ENCODE measurements at regions not wholly inside any gene's neighbourhood (a gene's known extent, or its start where the extent isn't known, plus 50 kb on each side); places are given as distances from the start of the nearest gene placed in this dataset.

DNA sequence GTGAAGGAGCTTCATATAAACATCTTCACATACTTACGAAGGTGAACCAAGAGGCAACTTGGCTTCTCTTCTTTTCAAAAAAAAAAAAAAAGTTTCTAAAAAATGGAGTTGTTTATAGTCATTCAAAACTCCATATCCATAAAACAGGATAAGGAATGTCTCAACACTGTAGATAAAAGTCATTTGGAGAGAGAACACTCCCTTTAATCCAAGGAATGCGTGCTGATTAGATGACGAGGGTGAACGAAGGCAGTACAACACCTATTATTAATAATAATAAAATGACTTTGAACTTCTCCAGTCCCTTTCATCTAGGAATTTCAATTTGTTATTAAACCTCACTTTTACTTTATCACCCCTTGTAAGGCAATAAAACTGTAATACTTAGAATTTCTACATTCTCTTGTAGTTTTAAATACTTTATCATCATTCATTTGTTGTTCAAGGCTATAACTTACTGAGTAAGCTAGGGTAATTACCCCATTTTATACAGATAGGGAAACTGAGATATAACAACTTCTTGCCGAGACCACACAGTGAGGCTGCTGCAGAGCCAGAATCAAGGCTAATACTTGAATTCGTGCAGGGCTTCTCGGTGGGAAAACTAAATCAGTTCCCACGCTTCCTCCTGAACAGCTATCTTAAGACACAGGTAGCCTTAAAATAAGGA lies 377.1 kb downstream of the EFNA5 start:
- DNase-seq, result no peak

DNA sequence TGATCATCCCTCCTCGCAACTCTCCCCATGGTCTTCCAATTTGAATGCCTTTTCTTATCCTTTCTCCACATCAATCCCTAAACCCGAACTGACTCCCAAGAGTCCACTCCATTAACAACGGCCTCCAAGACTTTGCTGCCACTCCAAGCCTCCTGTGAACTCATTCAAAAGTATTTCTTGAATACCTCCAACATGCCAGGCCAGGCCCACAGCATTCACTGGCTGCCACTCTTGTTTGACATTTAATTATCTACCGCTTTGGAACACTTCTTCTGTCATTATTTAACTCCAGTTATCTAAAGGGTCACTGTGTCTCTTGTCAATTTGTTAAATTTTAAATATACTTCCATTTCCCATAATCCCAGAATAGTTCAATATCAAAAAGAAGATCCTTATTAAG lies 378.9 kb downstream of the EFNA5 start:
- DNase-seq, result no peak

- DNase-seq, result no peak
These were observed 379.8 kb downstream of the EFNA5 start for GRCh38 chr5:107290780-107291398.

DNA sequence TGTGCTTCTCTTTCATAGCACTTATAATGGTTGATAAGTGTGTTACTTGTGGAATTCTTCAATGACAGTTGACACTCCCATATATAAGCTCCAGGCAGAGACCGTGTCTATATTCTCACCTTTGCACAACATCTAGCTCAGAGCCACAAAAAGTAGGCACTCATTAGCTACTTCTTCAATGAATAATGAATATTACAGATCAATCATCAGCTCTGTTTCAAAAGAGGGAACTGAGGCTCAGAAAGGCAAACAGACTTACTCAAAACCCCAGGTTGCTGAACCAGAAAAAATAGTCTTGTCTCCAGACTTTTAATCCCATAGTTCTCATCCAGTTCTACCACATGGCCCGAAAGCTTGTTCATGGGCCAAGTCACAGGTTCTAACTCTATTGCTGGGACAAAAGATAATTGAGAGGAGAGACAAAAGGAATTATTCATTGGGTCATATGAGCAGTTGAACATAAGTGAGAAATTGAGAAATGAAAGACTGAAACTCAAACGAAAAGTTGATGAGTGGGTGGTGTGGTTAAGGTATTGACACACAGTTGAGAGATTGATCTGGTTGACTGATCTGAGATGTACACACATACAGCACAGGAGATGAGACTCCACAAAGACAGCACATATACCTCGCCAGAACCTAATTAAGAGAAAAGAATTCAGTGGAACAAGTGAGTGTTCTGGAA lies 381.6 kb downstream of the EFNA5 start:
- no peak for DNase-seq

DNA sequence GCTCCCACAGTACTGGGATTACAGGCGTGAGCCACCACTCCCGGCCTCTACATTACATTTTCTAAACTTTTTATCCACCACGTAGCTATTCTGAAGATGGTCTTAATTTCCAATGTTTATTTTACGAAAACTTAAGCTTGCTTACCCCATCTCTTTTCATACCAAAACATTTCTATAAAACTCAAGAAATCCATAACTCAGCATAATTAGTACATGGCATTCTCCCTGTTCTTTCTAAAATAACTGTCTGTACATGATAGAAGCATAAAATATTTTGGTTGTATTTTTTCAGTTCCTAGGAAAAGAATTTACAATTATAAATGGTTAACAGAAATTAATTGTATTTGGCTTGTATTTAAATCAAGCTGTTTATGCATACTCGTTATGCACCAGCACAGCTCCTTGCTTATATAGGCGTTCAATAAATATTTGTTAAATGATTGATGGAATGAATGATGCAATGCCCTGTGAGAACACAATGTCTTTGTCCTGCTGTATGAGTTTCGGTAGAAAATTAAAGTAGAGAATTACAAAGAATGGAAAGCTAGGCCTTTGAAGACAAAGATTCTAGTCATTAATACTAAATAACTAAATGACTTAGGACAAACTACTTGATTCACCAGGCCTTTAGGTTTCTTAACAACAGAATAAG lies 384.2 kb downstream of the EFNA5 start:
- no peak for DNase-seq

DNA sequence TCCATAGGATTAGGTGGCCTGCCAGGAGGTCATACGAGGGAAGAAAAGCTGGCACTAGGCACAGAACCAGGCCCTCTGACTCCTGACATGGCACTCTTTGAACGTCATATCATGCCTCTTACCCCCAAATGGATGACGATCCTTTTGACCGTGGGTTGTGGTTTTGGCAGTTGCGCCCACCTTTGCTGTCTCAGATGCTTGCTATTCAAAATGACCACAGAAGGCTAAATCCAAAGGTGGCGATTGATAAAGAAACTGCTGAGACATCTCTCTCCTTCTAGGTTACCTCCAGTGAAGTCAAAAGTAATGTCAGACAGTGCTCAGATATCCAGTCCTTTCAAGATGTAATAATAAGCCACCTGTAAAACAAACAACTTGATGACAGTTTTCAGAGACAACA lies 385.0 kb downstream of the EFNA5 start:
- no peak for DNase-seq

DNA sequence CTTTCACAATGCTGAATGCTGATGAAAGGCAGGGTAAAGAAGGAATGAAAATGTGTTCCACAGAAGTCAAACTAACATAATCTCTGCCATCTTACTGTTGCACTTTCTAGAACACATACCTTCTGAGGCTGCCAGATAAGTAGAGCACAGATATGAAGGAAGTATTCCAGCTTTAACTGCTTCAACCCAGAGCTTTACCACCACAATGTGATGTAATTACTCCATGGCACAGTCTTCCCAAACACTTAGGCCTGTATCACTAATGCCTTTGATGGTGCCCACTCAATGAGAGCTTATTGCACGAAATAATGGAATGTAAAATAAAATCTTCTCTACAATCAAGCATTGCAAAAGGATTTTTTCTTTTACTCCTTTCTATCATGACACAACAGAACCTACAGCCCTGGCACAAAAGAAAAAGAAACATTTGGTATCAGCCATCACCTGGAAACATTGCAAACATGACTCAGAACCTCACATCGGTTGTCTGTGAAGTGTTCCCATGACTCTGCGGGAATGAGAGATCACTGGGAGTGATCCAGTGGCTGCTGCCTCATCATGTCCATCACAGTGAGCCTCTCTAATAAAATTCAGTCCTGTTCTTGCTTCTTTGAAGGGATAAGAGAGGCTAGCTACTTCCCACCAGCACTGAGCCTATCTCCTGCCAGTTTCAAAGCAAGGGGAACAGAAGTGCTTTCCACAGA lies 385.8 kb downstream of the EFNA5 start:
- DNase-seq, result no peak

- peak; percentile 27 for DNase-seq
These were observed 388.7 kb downstream of the EFNA5 start for GRCh38 chr5:107282061-107282460.

DNA sequence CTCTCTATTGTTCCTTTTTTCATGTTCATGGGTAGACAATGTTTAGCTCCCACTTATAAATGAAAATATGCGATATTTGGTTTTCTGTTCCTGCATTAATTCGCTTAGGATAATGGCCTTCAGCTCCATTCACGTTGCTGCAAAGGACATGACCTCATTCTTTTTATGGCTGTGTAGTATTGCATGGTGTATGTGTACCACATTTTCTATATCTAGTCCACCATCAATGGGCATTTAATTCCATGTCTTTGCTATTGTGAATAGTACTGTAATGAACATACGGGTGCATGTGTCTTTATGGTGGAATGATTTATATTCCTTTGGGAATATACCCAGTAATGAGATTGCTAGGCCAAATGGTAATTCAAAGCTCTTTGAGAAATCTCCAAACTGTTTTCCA lies 392.0 kb downstream of the EFNA5 start:
- no peak for DNase-seq

DNA sequence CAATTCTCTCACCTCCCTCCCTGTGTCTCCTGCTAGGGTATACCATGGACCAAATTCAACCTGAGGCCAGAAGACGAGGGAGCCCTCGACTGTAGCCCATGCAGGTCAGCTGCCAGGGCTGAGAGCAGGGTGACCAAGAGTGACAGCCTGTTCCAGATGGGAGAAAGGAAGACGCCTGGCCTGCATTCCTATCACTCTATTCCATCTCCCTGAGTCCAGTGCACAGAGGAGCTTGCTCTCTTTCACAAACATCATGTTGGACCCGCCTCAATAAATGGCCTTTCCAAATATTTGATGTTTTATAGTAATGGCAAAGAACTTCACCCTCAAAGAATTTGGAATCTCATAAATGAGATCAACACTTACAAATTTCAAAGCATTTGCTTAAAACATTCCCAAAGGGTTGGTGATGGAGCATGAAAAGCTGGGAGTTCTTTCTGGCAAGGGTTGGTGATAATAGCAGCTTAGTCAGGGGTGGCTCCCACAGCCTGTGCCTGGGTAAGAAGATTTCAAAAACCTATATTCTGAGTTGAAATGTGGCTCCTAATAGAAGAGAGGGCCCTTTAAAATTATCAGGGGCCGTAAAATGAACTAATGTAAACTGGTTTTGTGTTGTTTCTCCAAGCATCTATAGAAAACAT lies 393.1 kb downstream of the EFNA5 start:
- no peak for DNase-seq

- DNase-seq, result no peak
These were observed 395.4 kb downstream of the EFNA5 start for GRCh38 chr5:107275333-107275732.

- peak; percentile 24 for DNase-seq
These were observed 396.2 kb downstream of the EFNA5 start for GRCh38 chr5:107274571-107274970.

- DNase-seq, result no peak
These were observed 397.8 kb downstream of the EFNA5 start for GRCh38 chr5:107272954-107273353.

DNA sequence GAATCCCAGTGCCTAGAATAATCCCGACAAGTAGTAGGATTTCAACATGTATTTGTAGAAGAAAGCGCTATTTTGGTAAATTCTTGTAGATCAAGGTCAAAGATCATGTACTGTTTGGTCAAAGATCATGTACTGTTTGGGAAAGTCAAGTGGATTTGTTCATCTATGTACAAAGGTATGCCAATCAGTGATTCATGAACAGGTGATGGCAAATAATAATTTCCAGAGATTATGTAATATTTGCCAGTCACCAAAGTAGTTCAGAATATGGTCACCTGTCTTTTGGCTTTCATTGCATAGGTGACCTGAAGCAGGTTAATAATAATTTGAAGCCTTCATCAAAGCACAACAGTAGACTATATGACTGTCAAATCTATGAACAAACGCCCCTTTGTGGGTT lies 398.2 kb downstream of the EFNA5 start:
- no peak for DNase-seq

GRCh38 chr5:107271682-107272350 lies 398.9 kb downstream of the EFNA5 start:
- DNase-seq, result no peak

GRCh38 chr5:107270561-107270960 lies 400.2 kb downstream of the EFNA5 start:
- no peak for DNase-seq

GRCh38 chr5:107269678-107270077 lies 401.1 kb downstream of the EFNA5 start:
- DNase-seq, result no peak

DNA sequence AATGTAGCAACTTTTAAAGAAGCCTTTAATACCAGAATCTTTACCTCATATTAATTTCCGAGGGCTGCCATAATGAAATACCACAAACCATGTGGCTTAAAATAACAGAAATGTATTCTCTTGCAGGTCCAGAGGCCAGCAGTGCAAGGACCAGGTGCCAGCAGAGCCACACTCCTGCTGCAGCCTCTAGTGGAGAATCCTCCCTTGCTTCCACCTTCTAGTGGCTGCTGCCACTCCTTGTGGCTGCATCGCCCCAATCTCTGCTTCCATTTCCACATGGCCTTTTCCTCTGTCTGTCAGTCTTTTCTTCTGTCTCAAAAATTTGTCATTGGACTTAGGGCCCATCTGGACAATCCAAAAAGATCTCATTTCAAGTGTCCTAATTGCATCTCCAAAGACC lies 401.5 kb downstream of the EFNA5 start:
- DNase-seq, result no peak

GRCh38 chr5:107268241-107268640 lies 402.5 kb downstream of the EFNA5 start:
- no peak for DNase-seq

DNA sequence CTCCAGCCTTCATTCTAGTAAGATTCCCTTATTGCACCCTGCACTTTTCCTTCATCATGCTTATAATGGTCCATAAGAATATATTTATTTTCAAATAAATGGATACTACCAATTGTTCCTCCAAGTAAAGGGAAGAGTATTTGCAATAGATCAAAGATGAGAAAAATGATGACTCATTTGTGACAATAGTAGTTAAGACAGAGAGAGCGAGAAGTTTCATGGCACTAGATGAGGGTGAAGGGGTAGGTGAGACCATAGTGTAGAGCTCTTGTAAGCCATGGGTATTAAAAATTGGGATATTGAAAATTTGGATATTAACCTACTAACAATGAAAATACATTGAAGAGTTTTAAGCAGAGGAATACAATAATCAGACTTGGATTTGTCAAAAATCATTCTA lies 404.6 kb downstream of the EFNA5 start:
- DNase-seq, result no peak

- DNase-seq, result no peak
These were observed 405.5 kb downstream of the EFNA5 start for GRCh38 chr5:107265193-107265592.

Data from fibroblast of skin of back (primary cell).